CD4-positive, alpha-beta T cell (primary cell): ENCODE measurements at regions not wholly inside any gene's neighbourhood (a gene's known extent, or its start where the extent isn't known, plus 50 kb on each side); places are given as distances from the start of the nearest gene placed in this dataset.

ENCODE experiments used
- ATAC-seq: fragments of 200-7000 bp; cut with Tn5 transposase; one replicate; pipeline ENCODE4 v1.10.0; 2022; ENCODE audit warnings: mild to moderate bottlenecking; ENCODE audit not compliant: poor library complexity
- CTCF ChIA-PET: fragments of 350-600 bp; sonication (Branson Sonifier 250); formaldehyde crosslinking; loops from one replicate; lab custom pipeline; 2021; ENCODE audit warnings: antibody characterized with exemption, inconsistent platforms; lab: Charles Lee
- POLR2A ChIA-PET: fragments of 350-600 bp; sonication (Branson Sonifier 250); formaldehyde crosslinking; loops from one replicate; lab custom pipeline; 2021; ENCODE audit warnings: antibody characterized with exemption, inconsistent platforms; lab: Charles Lee
- DNase-seq, 14 experiments: peaks; one replicate each; pipeline ENCODE4 v3.0.0-alpha.2; 2013 to 2020; ENCODE audit warnings: mixed read lengths in 2 of 14
- H3K27ac ChIP-seq, 2 donors: one replicate each; pipeline versions ENCODE4 v1.5.1 to v1.7.0; 2013; ENCODE audit warnings: low read length in 2 of 2, low read depth in 1 of 2, mild to moderate bottlenecking in 1 of 2
- H3K27me3 ChIP-seq, 2 experiments: 1 replicate in 1 of 2; 2 replicates in 1 of 2; pipeline versions ENCODE4 v1.6.1 to v1.7.0; 2013; ENCODE audit warnings: low read length in 2 of 2, control low read depth in 1 of 2, mild to moderate bottlenecking in 1 of 2, moderate library complexity in 1 of 2; ENCODE audit not compliant: insufficient read depth in 2 of 2, control insufficient read depth in 1 of 2
- H3K36me3 ChIP-seq: one replicate; pipeline ENCODE4 v1.6.1; 2013; ENCODE audit warnings: low read length, control low read depth; ENCODE audit not compliant: insufficient read depth
- H3K4me1 ChIP-seq: one replicate; pipeline ENCODE4 v1.6.1; 2013; ENCODE audit warnings: low read length, control low read depth; ENCODE audit not compliant: insufficient read depth
- H3K4me3 ChIP-seq: one replicate; pipeline ENCODE4 v1.5.1; 2013; ENCODE audit warnings: mild to moderate bottlenecking, low read length, moderate library complexity
- H3K9me3 ChIP-seq, 2 experiments: 1 replicate in 1 of 2; 2 replicates in 1 of 2; pipeline versions ENCODE4 v1.6.1 to v1.7.0; 2013; ENCODE audit warnings: low read length in 2 of 2, mild to moderate bottlenecking in 2 of 2, control low read depth in 1 of 2, moderate library complexity in 1 of 2; ENCODE audit not compliant: control insufficient read depth in 1 of 2, insufficient read depth in 1 of 2
- H3K27ac Mint-ChIP-seq: one replicate; pipeline ENCODE4 v1.8.0; 2020; ENCODE audit warnings: mixed read lengths
- H3K27me3 Mint-ChIP-seq: one replicate; pipeline ENCODE4 v1.8.0; 2021; ENCODE audit warnings: mixed read lengths
- H3K36me3 Mint-ChIP-seq: one replicate; pipeline ENCODE4 v1.8.0; 2021; ENCODE audit warnings: low read depth, mixed read lengths
- H3K4me1 Mint-ChIP-seq: one replicate; pipeline ENCODE4 v1.8.0; 2021; ENCODE audit warnings: low read depth, mixed read lengths
- H3K4me3 Mint-ChIP-seq: one replicate; pipeline ENCODE4 v1.8.0; 2020; ENCODE audit warnings: mild to moderate bottlenecking, mixed read lengths
- H3K9me3 Mint-ChIP-seq: one replicate; pipeline ENCODE4 v1.8.0; 2020; ENCODE audit warnings: mixed read lengths
- CTCF ChIP-seq: fragments of 200-600 bp; IDR thresholded peaks from one replicate; pipeline ENCODE4 v1.8.0; 2022; ENCODE audit warnings: antibody characterized with exemption, mild to moderate bottlenecking
- intact Hi-C, 2 experiments: fragments of 100-400 bp; cut with DNase I in 1 of 2; cut with micrococcal nuclease in 1 of 2; formaldehyde crosslinking; loops; one replicate each; pipeline versions ENCODE4 v1.15.1 to v1.9.0; 2023 to 2025; cut with DNase I, micrococcal nuclease

GRCh38 chr5:52624291-52624690 lies 163.4 kb upstream of the ITGA1 start:
- no peaks in the 10 kb centered on the region for H3K4me1 Mint-ChIP-seq
- no peaks in the 10 kb centered on the region for H3K9me3 ChIP-seq
- H3K27ac Mint-ChIP-seq, result no peak overlapping the region
- H3K4me3 Mint-ChIP-seq, result no peak overlapping the region
- TF ChIP-seq CTCF, result no peak
- no peaks in the 10 kb centered on the region for H3K36me3 Mint-ChIP-seq
- H3K4me3 ChIP-seq, result no peak overlapping the region
- H3K27me3 Mint-ChIP-seq, result peaks cover 9% of the 10 kb centered on the region
- intact Hi-C loops, result no loop called here
- no peaks in the 10 kb centered on the region for H3K4me1 ChIP-seq
- DNase-seq, result no peak
- no peaks in the 10 kb centered on the region for H3K9me3 Mint-ChIP-seq
- ChIA-PET POLR2A (no interaction called here), CTCF (no interaction called here)
- H3K36me3 ChIP-seq, result no peaks in the 10 kb centered on the region
- ATAC-seq, result no peak
- no peak overlapping the region for H3K27ac ChIP-seq
- H3K27me3 ChIP-seq, result no peaks in the 10 kb centered on the region

GRCh38 chr5:52626312-52626711 lies 161.4 kb upstream of the ITGA1 start:
- Mint-ChIP-seq H3K27ac (no peak overlapping the region), H3K4me1 (no peaks in the 10 kb centered on the region), H3K4me3 (no peak overlapping the region), H3K9me3 (no peaks in the 10 kb centered on the region), H3K27me3 (peaks cover 16% of the 10 kb centered on the region), H3K36me3 (no peaks in the 10 kb centered on the region)
- ChIA-PET CTCF (no interaction called here), POLR2A (no interaction called here)
- Histone ChIP-seq H3K4me3 (no peak overlapping the region), H3K27ac (no peak overlapping the region), H3K27me3 (peaks cover 0 to 7% of the 10 kb centered on the region in 2 experiments), H3K9me3 (no peaks in the 10 kb centered on the region), H3K4me1 (no peaks in the 10 kb centered on the region), H3K36me3 (no peaks in the 10 kb centered on the region)
- ATAC-seq (no peak), DNase-seq (no peak)
- intact Hi-C loops, result no loop called here
- no peak for TF ChIP-seq CTCF

- peaks cover 16% of the 10 kb centered on the region for H3K27me3 Mint-ChIP-seq
- no peak overlapping the region for H3K27ac Mint-ChIP-seq
These were observed 160.0 kb upstream of the ITGA1 start for GRCh38 chr5:52627740-52628139.

More at GRCh38 chr5:52627740-52628139, 160.0 kb upstream of the ITGA1 start:
- Histone ChIP-seq H3K9me3 (no peaks in the 10 kb centered on the region), H3K4me3 (no peak overlapping the region), H3K27me3 (peaks cover 0 to 8% of the 10 kb centered on the region in 2 experiments), H3K36me3 (no peaks in the 10 kb centered on the region), H3K4me1 (no peaks in the 10 kb centered on the region), H3K27ac (no peak overlapping the region)
- Mint-ChIP-seq H3K4me1 (no peaks in the 10 kb centered on the region), H3K4me3 (no peak overlapping the region), H3K9me3 (no peaks in the 10 kb centered on the region), H3K36me3 (no peaks in the 10 kb centered on the region)
- CTCF ChIA-PET, result no interaction called here
- no peak for DNase-seq
- no peak for TF ChIP-seq CTCF
- POLR2A ChIA-PET, result no interaction called here
- no peak for ATAC-seq
- intact Hi-C loops, result no loop called here
